SH-SY5Y (cell line): ENCODE measurements at regions not wholly inside any gene's neighbourhood (a gene's known extent, or its start where the extent isn't known, plus 50 kb on each side); places are given as distances from the start of the nearest gene placed in this dataset.

Experiments
- GATA2 ChIP-seq: IDR thresholded peaks from 2 replicates; pipeline ENCODE4 v1.6.1; 2011; ENCODE audit warnings: mild to moderate bottlenecking, low read depth, low read length
- GATA3 ChIP-seq: IDR thresholded peaks from 2 replicates; pipeline ENCODE4 v1.6.1; 2011; ENCODE audit warnings: low read depth, mild to moderate bottlenecking, low read length, moderate library complexity

DNA sequence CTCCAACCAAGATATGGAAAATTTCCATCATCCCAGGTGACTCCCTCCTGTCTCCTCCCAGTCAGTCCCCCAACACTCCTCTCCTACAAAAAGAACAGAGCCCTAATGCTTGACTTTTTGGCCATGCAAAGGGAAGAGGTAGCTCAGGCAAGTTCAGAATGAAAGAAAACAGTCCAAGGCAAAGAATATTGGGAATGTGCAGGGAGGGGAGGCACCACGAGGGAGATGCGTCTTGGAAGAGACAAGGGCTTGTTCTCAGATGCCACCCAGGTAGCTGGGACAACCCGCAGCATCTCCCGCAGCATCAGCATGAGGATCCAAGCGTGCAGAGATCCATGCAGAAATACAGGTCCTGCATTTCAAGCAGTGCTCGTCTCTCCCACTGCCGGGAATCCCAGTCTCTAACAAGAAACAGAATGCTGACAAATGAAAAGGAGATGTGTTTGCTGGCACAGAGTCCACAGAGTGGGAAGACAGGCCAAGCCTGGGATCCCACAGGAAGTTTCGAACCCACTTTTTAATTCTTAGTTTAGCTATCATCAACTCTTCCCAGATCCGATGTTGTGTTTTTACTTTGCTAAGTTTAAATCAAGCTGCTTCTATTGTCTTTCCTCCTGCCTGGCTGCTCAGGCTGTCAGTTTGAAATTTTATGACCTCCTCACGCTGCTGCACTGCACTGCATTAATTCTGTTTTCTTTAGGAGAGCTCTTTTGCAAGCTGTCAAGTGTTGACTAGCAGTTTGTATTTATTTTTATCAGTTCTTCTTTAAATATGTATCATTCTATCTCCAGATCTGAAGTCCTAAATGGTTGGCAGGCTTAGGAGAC lies 86.8 kb upstream of the OSMR start:
- TF ChIP-seq GATA3 (no peak), GATA2 (no peak)

DNA sequence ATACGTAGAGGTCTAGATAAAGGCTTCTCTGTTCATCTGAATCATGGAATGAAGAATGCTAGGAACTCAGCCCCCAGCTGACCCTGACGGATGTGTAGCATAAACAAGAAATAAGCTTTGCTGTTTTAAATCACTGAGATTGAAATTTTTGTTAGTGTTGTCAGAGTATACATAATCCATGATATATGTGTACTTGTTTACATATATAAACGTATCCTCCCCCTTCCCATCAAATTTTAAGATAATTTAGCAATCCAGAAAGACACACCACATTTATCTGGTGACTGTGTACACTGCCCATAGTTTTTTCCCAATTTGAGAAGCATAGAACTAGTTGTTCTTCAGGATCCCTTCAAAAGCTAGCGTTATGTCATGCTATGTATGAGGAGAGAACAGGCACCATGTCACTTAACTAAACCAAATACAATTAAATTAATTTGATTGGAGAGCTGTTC lies 80.8 kb upstream of the OSMR start:
- TF ChIP-seq GATA2 (no peak), GATA3 (no peak)

- TF ChIP-seq GATA2 (no peak), GATA3 (no peak)
Observed at GRCh38 chr5:38765399-38765861, 80.4 kb upstream of the OSMR start.

- no peak for TF ChIP-seq GATA2
- no peak for TF ChIP-seq GATA3
Observed at GRCh38 chr5:38766151-38766550, 79.7 kb upstream of the OSMR start.

DNA sequence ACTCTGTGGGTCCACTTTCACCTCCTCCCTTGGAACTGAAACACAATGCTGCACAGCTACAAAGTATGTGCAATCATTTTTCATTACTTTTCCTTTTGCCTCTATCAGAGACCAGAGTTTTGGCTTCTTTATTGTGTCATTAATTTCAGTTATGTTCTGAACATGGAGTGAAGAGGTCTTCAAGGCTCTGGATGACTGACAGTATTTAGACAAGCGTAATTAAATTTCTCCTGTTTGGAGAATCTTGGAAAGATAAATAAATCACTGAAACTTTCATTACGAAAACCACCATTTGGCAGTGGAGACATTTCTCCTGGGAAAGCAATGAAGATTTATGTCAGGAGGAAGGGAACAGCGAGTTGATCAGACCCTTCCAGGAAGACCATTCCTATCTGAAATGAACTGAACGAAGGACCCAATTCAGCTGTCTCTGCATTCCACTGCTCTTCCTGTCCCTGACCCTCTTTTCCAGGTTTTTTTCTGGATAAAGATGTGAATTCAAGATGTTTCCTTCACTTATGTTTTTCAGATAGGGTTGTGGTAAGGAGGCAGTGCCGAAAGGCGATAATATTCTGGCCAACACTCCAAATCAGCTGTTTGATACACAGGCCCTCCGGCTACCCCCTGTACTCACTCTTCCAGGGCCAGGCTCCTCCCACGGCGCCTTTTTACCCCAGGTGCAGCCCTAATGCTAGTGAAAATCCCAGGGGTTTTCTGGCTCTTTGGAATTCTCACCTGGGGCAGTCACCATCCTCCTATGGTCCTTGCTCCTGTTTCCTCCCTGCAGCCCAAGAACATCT lies 77.2 kb upstream of the OSMR start:
- TF ChIP-seq GATA2 (no peak), GATA3 (no peak)

DNA sequence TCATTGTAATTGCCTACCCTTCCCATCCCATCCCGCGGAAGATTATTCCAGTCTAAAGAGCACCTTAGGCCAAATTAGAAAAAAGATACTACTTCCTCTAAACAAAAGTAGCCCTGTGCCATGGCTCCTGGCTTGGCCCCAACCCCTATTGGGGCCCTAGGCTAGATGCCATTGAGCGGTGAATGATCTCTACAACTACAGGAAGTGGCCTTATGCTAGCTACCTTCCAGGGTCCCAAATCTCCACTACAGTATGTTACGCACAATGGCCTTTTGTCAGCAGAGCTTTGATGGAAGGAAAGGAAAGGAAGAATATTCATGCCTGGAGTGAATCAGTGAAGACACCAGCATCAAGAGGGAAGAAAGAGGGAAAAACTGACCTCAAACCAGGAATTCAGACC lies 73.3 kb upstream of the OSMR start:
- TF ChIP-seq GATA2 (no peak), GATA3 (no peak)

GRCh38 chr5:38775218-38775840 lies 70.5 kb upstream of the OSMR start:
- TF ChIP-seq GATA3 = no peak
- no peak for TF ChIP-seq GATA2

DNA sequence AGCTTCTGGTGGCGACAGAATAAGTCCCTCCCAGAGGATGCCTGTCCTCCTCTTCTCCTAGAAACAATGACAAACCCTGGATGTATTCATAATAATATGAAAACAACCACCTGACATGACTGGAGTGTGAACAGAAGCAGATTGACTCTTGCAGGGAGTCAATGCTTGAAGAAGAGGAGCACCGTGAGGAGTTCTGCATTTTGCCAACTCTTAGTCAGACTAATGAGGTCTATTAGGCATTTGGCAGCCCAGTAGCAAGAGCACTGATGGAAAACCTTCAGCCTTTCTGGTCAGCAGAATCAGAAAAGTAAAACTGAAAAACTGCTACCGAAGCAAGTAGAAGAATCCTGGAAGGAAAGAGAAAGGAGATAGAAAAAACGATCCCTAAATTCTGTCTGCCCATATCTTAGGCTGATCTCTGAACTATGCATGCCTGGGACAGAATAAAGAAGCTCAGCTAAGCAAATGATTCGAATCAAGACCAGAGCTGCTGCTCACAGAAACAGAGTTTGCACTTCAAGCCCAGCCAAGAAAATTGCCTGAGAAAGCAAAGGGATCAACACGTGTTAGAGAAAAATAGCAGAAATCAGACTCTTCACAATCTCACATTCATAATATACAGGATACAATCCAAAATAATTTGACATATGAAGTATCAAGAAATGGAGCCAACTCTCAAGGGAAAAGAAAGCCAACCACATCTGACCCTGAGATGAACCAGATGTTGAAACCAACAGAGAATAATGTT lies 69.5 kb upstream of the OSMR start:
- TF ChIP-seq GATA3 (no peak), GATA2 (no peak)

DNA sequence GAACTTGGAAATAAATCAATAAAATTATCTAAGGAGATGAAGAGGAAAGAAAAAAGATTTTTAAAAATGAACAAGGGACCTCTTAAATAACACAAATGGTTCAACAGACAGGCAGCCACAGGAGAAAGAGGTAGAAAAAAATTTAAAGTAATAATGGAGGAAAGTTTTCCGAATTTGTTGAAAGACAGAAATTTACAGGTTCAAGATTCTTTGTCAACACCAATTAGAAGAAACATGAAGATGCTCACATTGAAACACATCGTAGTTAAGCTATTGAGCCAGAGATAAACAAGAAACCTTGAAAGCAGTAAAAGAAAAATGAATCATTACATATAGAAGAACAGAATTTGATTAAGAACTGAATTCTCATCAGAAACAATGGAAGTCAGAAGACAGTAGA lies 68.7 kb upstream of the OSMR start:
- TF ChIP-seq GATA3 (no peak), GATA2 (no peak)

DNA sequence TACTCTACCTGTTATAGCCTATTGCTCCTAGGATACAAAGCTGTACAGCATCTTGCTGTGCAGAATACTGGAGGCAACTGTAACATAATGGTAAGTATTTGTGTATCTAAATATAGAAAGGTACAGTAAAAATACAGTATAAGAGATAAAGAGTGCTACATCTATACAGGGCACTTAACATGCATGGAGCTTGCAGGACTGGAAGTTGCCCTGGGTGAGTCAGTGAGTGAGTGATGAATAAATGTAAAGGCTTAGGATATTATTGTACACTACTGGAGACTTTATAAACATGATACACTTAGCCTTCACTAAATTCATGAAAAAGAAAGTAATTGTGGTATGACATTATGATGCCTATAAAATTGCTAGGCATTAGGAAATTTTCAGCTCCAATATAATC lies 65.5 kb upstream of the OSMR start:
- TF ChIP-seq GATA2 = no peak
- no peak for TF ChIP-seq GATA3

GRCh38 chr5:38780945-38781344 lies 64.9 kb upstream of the OSMR start:
- no peak for TF ChIP-seq GATA2
- TF ChIP-seq GATA3 = no peak

DNA sequence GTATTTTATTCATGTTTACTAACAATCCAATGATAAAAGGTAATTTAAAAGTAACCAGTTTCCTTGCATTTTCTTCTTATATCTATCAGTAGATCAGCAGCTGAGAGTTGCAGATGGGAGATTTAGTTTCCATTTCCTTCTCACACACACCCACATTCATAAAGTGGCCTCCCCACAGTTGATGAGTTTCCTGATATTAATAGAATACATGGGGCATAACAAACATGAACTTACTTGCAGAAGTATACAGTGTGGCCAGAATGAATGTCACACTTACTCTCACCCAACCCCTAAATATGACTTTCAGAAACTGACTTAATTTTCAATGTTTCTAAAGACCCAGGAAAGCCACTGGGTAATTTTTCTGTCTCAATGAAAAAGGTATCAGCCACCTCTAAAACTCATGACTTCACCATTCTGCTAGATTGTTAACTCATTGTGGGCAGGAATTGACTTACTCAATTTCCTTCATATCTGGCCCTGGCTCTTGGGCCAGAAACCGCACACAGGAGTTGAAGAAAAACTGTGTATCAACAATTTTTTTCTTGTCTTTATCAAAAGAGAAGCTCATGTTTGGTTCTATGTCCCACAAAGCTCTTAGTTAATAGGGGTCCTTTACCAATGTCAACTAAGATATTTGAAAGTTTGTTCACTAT lies 63.5 kb upstream of the OSMR start:
- TF ChIP-seq GATA2 = no peak
- no peak for TF ChIP-seq GATA3

- no peak for TF ChIP-seq GATA3
- no peak for TF ChIP-seq GATA2
Observed at GRCh38 chr5:38783011-38783561, 62.7 kb upstream of the OSMR start.

- TF ChIP-seq GATA3 (no peak), GATA2 (no peak)
Observed at GRCh38 chr5:38789134-38789533, 56.7 kb upstream of the OSMR start.
